Epithelial cell of esophagus (primary cell): ENCODE measurements at regions not wholly inside any gene's neighbourhood (a gene's known extent, or its start where the extent isn't known, plus 50 kb on each side); places are given as distances from the start of the nearest gene placed in this dataset.
"Not testable (repeated sequence)": the region's sequence is repeated elsewhere in the genome, so short reads cannot be mapped to it uniquely, and the experiment has no call there.

Experiments used
- DNase-seq: peaks from one replicate; pipeline ENCODE4 v3.0.0; 2010; ENCODE audit warnings: low read depth
- H3K4me3 ChIP-seq: 2 replicates; pipeline ENCODE4 v1.5.1; 2011; ENCODE audit warnings: mild to moderate bottlenecking, low read length, control low read depth
- TF ChIP-seq, protein P1 (sequence below): IDR thresholded peaks from 2 replicates; pipeline ENCODE4 v1.5.1; 2011; ENCODE audit warnings: low read depth, mild to moderate bottlenecking, low read length, control low read depth, inconsistent platforms; ENCODE audit not compliant: insufficient read depth; ENCODE audit errors: missing control alignments

DNA sequence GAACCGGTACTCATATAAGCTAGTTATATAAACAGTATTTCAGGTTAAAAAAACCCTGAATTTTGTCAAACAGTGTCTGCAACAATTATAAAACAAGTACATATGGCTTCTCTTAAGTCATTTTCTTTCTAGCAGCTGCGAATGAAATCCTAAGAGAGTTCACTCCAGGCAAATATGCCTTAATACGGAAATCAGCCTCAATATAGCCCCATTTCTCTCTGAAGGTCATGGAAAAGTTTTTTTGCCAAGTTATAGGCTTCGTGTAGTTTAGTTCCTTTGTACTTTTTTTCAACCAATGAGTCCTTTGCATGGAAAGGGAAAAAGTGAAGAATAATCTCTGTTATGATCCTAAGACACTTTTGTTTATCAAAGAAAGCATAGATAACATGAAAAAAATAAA lies 848.0 kb upstream of the ACO1 start:
- DNase-seq: no peak
- TF ChIP-seq, protein P1, sequence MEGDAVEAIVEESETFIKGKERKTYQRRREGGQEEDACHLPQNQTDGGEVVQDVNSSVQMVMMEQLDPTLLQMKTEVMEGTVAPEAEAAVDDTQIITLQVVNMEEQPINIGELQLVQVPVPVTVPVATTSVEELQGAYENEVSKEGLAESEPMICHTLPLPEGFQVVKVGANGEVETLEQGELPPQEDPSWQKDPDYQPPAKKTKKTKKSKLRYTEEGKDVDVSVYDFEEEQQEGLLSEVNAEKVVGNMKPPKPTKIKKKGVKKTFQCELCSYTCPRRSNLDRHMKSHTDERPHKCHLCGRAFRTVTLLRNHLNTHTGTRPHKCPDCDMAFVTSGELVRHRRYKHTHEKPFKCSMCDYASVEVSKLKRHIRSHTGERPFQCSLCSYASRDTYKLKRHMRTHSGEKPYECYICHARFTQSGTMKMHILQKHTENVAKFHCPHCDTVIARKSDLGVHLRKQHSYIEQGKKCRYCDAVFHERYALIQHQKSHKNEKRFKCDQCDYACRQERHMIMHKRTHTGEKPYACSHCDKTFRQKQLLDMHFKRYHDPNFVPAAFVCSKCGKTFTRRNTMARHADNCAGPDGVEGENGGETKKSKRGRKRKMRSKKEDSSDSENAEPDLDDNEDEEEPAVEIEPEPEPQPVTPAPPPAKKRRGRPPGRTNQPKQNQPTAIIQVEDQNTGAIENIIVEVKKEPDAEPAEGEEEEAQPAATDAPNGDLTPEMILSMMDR: no peak
- no peak overlapping the region for H3K4me3 ChIP-seq

GRCh38 chr9:31541721-31542281 lies 842.6 kb upstream of the ACO1 start:
- DNase-seq: no peak
- H3K4me3 ChIP-seq: no peak overlapping the region
- TF ChIP-seq, protein P1: no peak

GRCh38 chr9:31542384-31543055 lies 841.9 kb upstream of the ACO1 start:
- H3K4me3 ChIP-seq: no peak overlapping the region
- peak; percentile 93 for DNase-seq
- TF ChIP-seq, protein P1: peak; percentile 82

- DNase-seq: no peak
- TF ChIP-seq, protein P1: no peak
- no peak overlapping the region for H3K4me3 ChIP-seq
Observed at GRCh38 chr9:31554941-31555340, 829.5 kb upstream of the ACO1 start.

- TF ChIP-seq, protein P1: no peak
- no peak for DNase-seq
- H3K4me3 ChIP-seq: no peak overlapping the region
Observed at GRCh38 chr9:31556667-31557463, 827.6 kb upstream of the ACO1 start.

GRCh38 chr9:31572190-31572589 lies 812.3 kb upstream of the ACO1 start:
- not testable (repeated sequence) for H3K4me3 ChIP-seq
- peak; percentile 63 for DNase-seq

DNA sequence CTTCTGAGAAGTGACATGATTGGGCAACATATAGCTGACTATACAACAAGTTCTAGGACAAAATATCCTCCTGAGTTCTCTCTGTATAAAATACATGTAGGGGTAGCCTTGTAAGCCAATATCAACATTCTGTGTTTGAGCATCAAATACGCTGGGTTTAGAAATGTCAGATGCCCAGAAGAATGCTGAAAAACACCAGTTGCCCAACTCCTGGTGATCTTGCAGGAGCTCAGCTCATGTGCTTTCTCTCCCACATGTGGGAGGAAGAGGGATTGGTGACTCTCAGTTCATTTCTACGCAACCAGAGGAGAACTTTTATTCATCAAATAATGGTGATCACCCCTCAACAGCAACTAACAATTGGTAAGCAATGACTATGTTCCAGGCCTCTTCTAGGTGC lies 810.9 kb upstream of the ACO1 start:
- peak; percentile 15 for DNase-seq
- TF ChIP-seq, protein P1: no peak
- no peak overlapping the region for H3K4me3 ChIP-seq
